ENCODE measurements at regions not wholly inside any gene's neighbourhood (a gene's known extent, or its start where the extent isn't known, plus 50 kb on each side); places are given as distances from the start of the nearest gene placed in this dataset.
"Not testable (repeated sequence)": the region's sequence is repeated elsewhere in the genome, so short reads cannot be mapped to it uniquely, and the experiment has no call there.

- Histone ChIP-seq H3K4me1 (ENCODE audit: control insufficient read depth, insufficient read depth, low read length) (no peaks in the 10 kb centered on the region), H3K36me3 (ENCODE audit: control insufficient read depth, insufficient read depth, low read length) (no peaks in the 10 kb centered on the region), H3K27me3 (ENCODE audit: control insufficient read depth, insufficient read depth, low read length) (no peaks in the 10 kb centered on the region), H3K4me3 (ENCODE audit: low read length) (no peak overlapping the region), H3K9me3 (ENCODE audit: control insufficient read depth, insufficient read depth, low read length) (no peaks in the 10 kb centered on the region), H3K27ac (ENCODE audit: low read length) (no peak overlapping the region)
- WGBS (ENCODE audit: insufficient coverage, insufficient read length), result no CpG with 5 or more reads among the region's 1 CpG
- DNase-seq (ENCODE audit: low read depth, low spot score), result no peak
Observed at GRCh38 chrX:122940199-122940598, 243.9 kb upstream of the GRIA3 start.

GRCh38 chrX:122941806-122942205 is 242.3 kb upstream of the GRIA3 start:
- Histone ChIP-seq H3K36me3 (ENCODE audit: control insufficient read depth, insufficient read depth, low read length) (no peaks in the 10 kb centered on the region), H3K27ac (ENCODE audit: low read length) (no peak overlapping the region), H3K4me1 (ENCODE audit: control insufficient read depth, insufficient read depth, low read length) (no peaks in the 10 kb centered on the region), H3K9me3 (ENCODE audit: control insufficient read depth, insufficient read depth, low read length) (no peaks in the 10 kb centered on the region), H3K27me3 (ENCODE audit: control insufficient read depth, insufficient read depth, low read length) (no peaks in the 10 kb centered on the region), H3K4me3 (ENCODE audit: low read length) (no peak overlapping the region)
- no peak for DNase-seq (ENCODE audit: low read depth, low spot score)
- WGBS (ENCODE audit: insufficient coverage, insufficient read length), result no CpG with 5 or more reads among the region's 1 CpG

- Histone ChIP-seq H3K4me3 (ENCODE audit: low read length) (no peak overlapping the region), H3K27ac (ENCODE audit: low read length) (no peak overlapping the region), H3K9me3 (ENCODE audit: control insufficient read depth, insufficient read depth, low read length) (no peaks in the 10 kb centered on the region), H3K4me1 (ENCODE audit: control insufficient read depth, insufficient read depth, low read length) (no peaks in the 10 kb centered on the region), H3K27me3 (ENCODE audit: control insufficient read depth, insufficient read depth, low read length) (no peaks in the 10 kb centered on the region), H3K36me3 (ENCODE audit: control insufficient read depth, insufficient read depth, low read length) (no peaks in the 10 kb centered on the region)
- DNase-seq (ENCODE audit: low read depth, low spot score), result no peak
- no CpG with 5 or more reads among the region's 3 CpGs for WGBS (ENCODE audit: insufficient coverage, insufficient read length)
Observed at GRCh38 chrX:122943918-122944317, 240.2 kb upstream of the GRIA3 start.

GRCh38 chrX:122945328-122945727 is 238.8 kb upstream of the GRIA3 start:
- no peaks in the 10 kb centered on the region for H3K9me3 ChIP-seq (ENCODE audit: control insufficient read depth, insufficient read depth, low read length)
- H3K27ac ChIP-seq (ENCODE audit: low read length), result no peak overlapping the region
- WGBS (ENCODE audit: insufficient coverage, insufficient read length), result no CpG with 5 or more reads among the region's 4 CpGs
- no peak for DNase-seq (ENCODE audit: low read depth, low spot score)
- H3K4me3 ChIP-seq (ENCODE audit: low read length), result no peak overlapping the region
- no peaks in the 10 kb centered on the region for H3K36me3 ChIP-seq (ENCODE audit: control insufficient read depth, insufficient read depth, low read length)
- no peaks in the 10 kb centered on the region for H3K4me1 ChIP-seq (ENCODE audit: control insufficient read depth, insufficient read depth, low read length)
- H3K27me3 ChIP-seq (ENCODE audit: control insufficient read depth, insufficient read depth, low read length), result no peaks in the 10 kb centered on the region

GRCh38 chrX:122972604-122973003 is 211.5 kb upstream of the GRIA3 start:
- WGBS (ENCODE audit: insufficient coverage, insufficient read length), result no CpG with 5 or more reads among the region's 2 CpGs
- no peak for DNase-seq (ENCODE audit: low read depth, low spot score)
- H3K27ac ChIP-seq (ENCODE audit: low read length), result no peak overlapping the region
- H3K4me3 ChIP-seq (ENCODE audit: low read length), result no peak overlapping the region
- H3K27me3 ChIP-seq (ENCODE audit: control insufficient read depth, insufficient read depth, low read length), result no peaks in the 10 kb centered on the region
- no peaks in the 10 kb centered on the region for H3K9me3 ChIP-seq (ENCODE audit: control insufficient read depth, insufficient read depth, low read length)
- no peaks in the 10 kb centered on the region for H3K36me3 ChIP-seq (ENCODE audit: control insufficient read depth, insufficient read depth, low read length)
- H3K4me1 ChIP-seq (ENCODE audit: control insufficient read depth, insufficient read depth, low read length), result no peaks in the 10 kb centered on the region

- Histone ChIP-seq H3K27me3 (ENCODE audit: control insufficient read depth, insufficient read depth, low read length) (no peaks in the 10 kb centered on the region), H3K27ac (ENCODE audit: low read length) (no peak overlapping the region), H3K4me3 (ENCODE audit: low read length) (no peak overlapping the region), H3K9me3 (ENCODE audit: control insufficient read depth, insufficient read depth, low read length) (no peaks in the 10 kb centered on the region), H3K36me3 (ENCODE audit: control insufficient read depth, insufficient read depth, low read length) (no peaks in the 10 kb centered on the region), H3K4me1 (ENCODE audit: control insufficient read depth, insufficient read depth, low read length) (no peaks in the 10 kb centered on the region)
- DNase-seq (ENCODE audit: low read depth, low spot score), result no peak
- WGBS (ENCODE audit: insufficient coverage, insufficient read length), result no CpG with 5 or more reads among the region's 6 CpGs
Observed at GRCh38 chrX:122982521-122982920, 201.6 kb upstream of the GRIA3 start.

GRCh38 chrX:123002844-123003243 is 181.2 kb upstream of the GRIA3 start:
- not testable (repeated sequence) for H3K4me3 ChIP-seq (ENCODE audit: low read length); H3K27me3 ChIP-seq (ENCODE audit: control insufficient read depth, insufficient read depth, low read length); H3K36me3 ChIP-seq (ENCODE audit: control insufficient read depth, insufficient read depth, low read length); H3K27ac ChIP-seq (ENCODE audit: low read length); DNase-seq (ENCODE audit: low read depth, low spot score); H3K9me3 ChIP-seq (ENCODE audit: control insufficient read depth, insufficient read depth, low read length); H3K4me1 ChIP-seq (ENCODE audit: control insufficient read depth, insufficient read depth, low read length)
- WGBS (ENCODE audit: insufficient coverage, insufficient read length), result no CpG with 5 or more reads among the region's 2 CpGs

- no peak for DNase-seq (ENCODE audit: low read depth, low spot score)
- no CpG with 5 or more reads among the region's 1 CpG for WGBS (ENCODE audit: insufficient coverage, insufficient read length)
- Histone ChIP-seq H3K9me3 (ENCODE audit: control insufficient read depth, insufficient read depth, low read length) (no peaks in the 10 kb centered on the region), H3K36me3 (ENCODE audit: control insufficient read depth, insufficient read depth, low read length) (no peaks in the 10 kb centered on the region), H3K4me3 (ENCODE audit: low read length) (no peak overlapping the region), H3K27me3 (ENCODE audit: control insufficient read depth, insufficient read depth, low read length) (no peaks in the 10 kb centered on the region), H3K4me1 (ENCODE audit: control insufficient read depth, insufficient read depth, low read length) (no peaks in the 10 kb centered on the region), H3K27ac (ENCODE audit: low read length) (no peak overlapping the region)
Observed at GRCh38 chrX:123013141-123013540, 170.9 kb upstream of the GRIA3 start.

GRCh38 chrX:123036401-123036800 is 147.7 kb upstream of the GRIA3 start:
- H3K27me3 ChIP-seq (ENCODE audit: control insufficient read depth, insufficient read depth, low read length), result no peaks in the 10 kb centered on the region
- DNase-seq (ENCODE audit: low read depth, low spot score), result no peak
- H3K4me3 ChIP-seq (ENCODE audit: low read length), result no peak overlapping the region
- H3K36me3 ChIP-seq (ENCODE audit: control insufficient read depth, insufficient read depth, low read length), result no peaks in the 10 kb centered on the region
- no peak overlapping the region for H3K27ac ChIP-seq (ENCODE audit: low read length)
- WGBS (ENCODE audit: insufficient coverage, insufficient read length), result no CpG with 5 or more reads among the region's 3 CpGs
- H3K4me1 ChIP-seq (ENCODE audit: control insufficient read depth, insufficient read depth, low read length), result no peaks in the 10 kb centered on the region
- H3K9me3 ChIP-seq (ENCODE audit: control insufficient read depth, insufficient read depth, low read length), result no peaks in the 10 kb centered on the region

GRCh38 chrX:123049071-123049625 is 134.9 kb upstream of the GRIA3 start:
- H3K27me3 ChIP-seq (ENCODE audit: control insufficient read depth, insufficient read depth, low read length), result no peaks in the 10 kb centered on the region
- DNase-seq (ENCODE audit: low read depth, low spot score), result no peak
- H3K9me3 ChIP-seq (ENCODE audit: control insufficient read depth, insufficient read depth, low read length), result no peaks in the 10 kb centered on the region
- H3K4me1 ChIP-seq (ENCODE audit: control insufficient read depth, insufficient read depth, low read length), result no peaks in the 10 kb centered on the region
- no peak overlapping the region for H3K4me3 ChIP-seq (ENCODE audit: low read length)
- no CpG with 5 or more reads among the region's 3 CpGs for WGBS (ENCODE audit: insufficient coverage, insufficient read length)
- H3K36me3 ChIP-seq (ENCODE audit: control insufficient read depth, insufficient read depth, low read length), result no peaks in the 10 kb centered on the region
- no peak overlapping the region for H3K27ac ChIP-seq (ENCODE audit: low read length)

GRCh38 chrX:123060986-123061385 is 123.1 kb upstream of the GRIA3 start:
- Histone ChIP-seq H3K4me1 (ENCODE audit: control insufficient read depth, insufficient read depth, low read length) (no peaks in the 10 kb centered on the region), H3K36me3 (ENCODE audit: control insufficient read depth, insufficient read depth, low read length) (no peaks in the 10 kb centered on the region), H3K9me3 (ENCODE audit: control insufficient read depth, insufficient read depth, low read length) (no peaks in the 10 kb centered on the region), H3K27me3 (ENCODE audit: control insufficient read depth, insufficient read depth, low read length) (no peaks in the 10 kb centered on the region), H3K4me3 (ENCODE audit: low read length) (no peak overlapping the region), H3K27ac (ENCODE audit: low read length) (no peak overlapping the region)
- DNase-seq (ENCODE audit: low read depth, low spot score), result no peak
